K562 (cell line): ENCODE measurements at regions not wholly inside any gene's neighbourhood (a gene's known extent, or its start where the extent isn't known, plus 50 kb on each side); places are given as distances from the start of the nearest gene placed in this dataset.

Experiments used
- ATAC-seq: fragments of 200-7000 bp; cut with Tn5 transposase; 3 replicates; pipeline ENCODE4 v1.9.1; 2020; ENCODE audit warnings: moderate library complexity
- BruUV-seq: library from RNA; stranded (reverse); fragments of 400-500 nt; replicated peaks from 2 replicates; lab custom pipeline; 2021; lab: Mats Ljungman, UMichigan
- CTCF ChIA-PET: fragments of 300-600 bp; formaldehyde crosslinking; extraction: SDS; loops from one replicate; lab custom pipeline; 2021; ENCODE audit warnings: low intra/inter-chr PET ratio; lab: Yijun Ruan, JAX
- POLR2A ChIA-PET: fragments of 300-600, 350-650 bp; sonication (Branson Sonifier 250); formaldehyde crosslinking; extraction: SDS; loops from one replicate; lab custom pipeline; 2021; ENCODE audit warnings: antibody characterized with exemption, inconsistent platforms; lab: Yijun Ruan, JAX
- DNase-seq, 4 experiments: peaks; one replicate each; pipeline versions ENCODE4 v3.0.0 to v3.0.0-alpha.2; 2011 to 2018; ENCODE audit warnings: low spot score in 3 of 4, mixed read lengths in 3 of 4; ENCODE audit errors: extremely low read depth in 1 of 4
- FAIRE-seq: peaks from 2 replicates; lab custom pipeline; 2011; peaks lifted over from hg19 to GRCh38; lab: Jason Lieb, UNC
- H2AFZ ChIP-seq: 2 replicates; pipeline ENCODE4 v1.6.0; 2011; ENCODE audit warnings: low read depth, low read length, control low read depth, inconsistent platforms
- H3K27ac ChIP-seq: fragments of 200-600 bp; 3 replicates; pipeline ENCODE4 v1.8.0; 2011; ENCODE audit warnings: low read depth, mild to moderate bottlenecking, control low read depth, inconsistent platforms, low read length, moderate library complexity, mixed read lengths; ENCODE audit errors: extremely low read depth
- H3K27me3 ChIP-seq, 2 experiments: fragments of 300-600 bp in 1 of 2; 2 replicates in 1 of 2; 3 replicates in 1 of 2; pipeline versions ENCODE4 v1.6.0 to v1.8.0; 2011; ENCODE audit warnings: inconsistent platforms in 2 of 2, low read length in 2 of 2, mild to moderate bottlenecking in 1 of 2, mixed read lengths in 1 of 2, moderate library complexity in 1 of 2; ENCODE audit not compliant: control insufficient read depth in 2 of 2, insufficient read depth in 2 of 2
- H3K36me3 ChIP-seq: fragments of 300-600 bp; 3 replicates; pipeline ENCODE4 v1.8.0; 2011; ENCODE audit warnings: mild to moderate bottlenecking, low read length, inconsistent platforms; ENCODE audit not compliant: control insufficient read depth, insufficient read depth
- H3K4me1 ChIP-seq, 2 experiments: fragments of 200-600 bp in 1 of 2; replicated peaks in 1 of 2; 2 replicates in 1 of 2; 3 replicates in 1 of 2; pipeline versions ENCODE4 v1.5.1 to v1.8.0; 2011; ENCODE audit warnings: inconsistent platforms in 2 of 2, low read length in 2 of 2, mild to moderate bottlenecking in 1 of 2, mixed read lengths in 1 of 2, moderate library complexity in 1 of 2; ENCODE audit not compliant: control insufficient read depth in 2 of 2, insufficient read depth in 2 of 2
- H3K4me2 ChIP-seq: 2 replicates; pipeline ENCODE4 v1.6.1; 2011; ENCODE audit warnings: low read length, control low read depth, inconsistent platforms, mixed read lengths; ENCODE audit not compliant: insufficient read depth
- H3K4me3 ChIP-seq: fragments of 200-600 bp; sonication (generic), shearing (Covaris generic); 2 replicates; pipeline ENCODE4 v1.5.1; 2016; ENCODE audit warnings: control low read depth, inconsistent platforms
- H3K79me2 ChIP-seq: fragments of 200-600 bp; 3 replicates; pipeline ENCODE4 v1.8.0; 2011; ENCODE audit warnings: low read length, inconsistent platforms; ENCODE audit not compliant: control insufficient read depth, insufficient read depth
- H3K9ac ChIP-seq, 2 experiments: 2 replicates each; pipeline versions ENCODE4 v1.6.0 to v1.6.1; 2011; ENCODE audit warnings: low read depth in 2 of 2, low read length in 2 of 2, control low read depth in 1 of 2, inconsistent platforms in 1 of 2, mild to moderate bottlenecking in 1 of 2, mixed read lengths in 1 of 2; ENCODE audit not compliant: insufficient read depth in 1 of 2
- H3K9me1 ChIP-seq: one replicate; pipeline ENCODE4 v1.6.0; 2011; ENCODE audit warnings: inconsistent platforms, mild to moderate bottlenecking, low read length, moderate library complexity; ENCODE audit not compliant: control insufficient read depth, insufficient read depth
- H3K9me3 ChIP-seq: replicated peaks from 2 replicates; pipeline ENCODE4 v1.5.1; 2011; ENCODE audit warnings: low read depth, low read length, inconsistent platforms; ENCODE audit not compliant: control insufficient read depth, insufficient read depth
- H4K20me1 ChIP-seq: replicated peaks from 2 replicates; pipeline ENCODE4 v1.6.1; 2011; ENCODE audit warnings: low read length, inconsistent platforms, mixed read lengths; ENCODE audit not compliant: control insufficient read depth, insufficient read depth
- GATAD2B ChIP-seq: fragments of 450-650 bp; IDR thresholded peaks from 2 replicates; pipeline ENCODE4 v1.6.1; 2017; ENCODE audit warnings: mild to moderate bottlenecking, borderline replicate concordance
- MAFG ChIP-seq: fragments of 450-650 bp; conservative IDR thresholded peaks from 2 replicates; pipeline ENCODE4 v1.6.1; 2016; ENCODE audit warnings: missing genetic modification characterization, missing compliant biosample characterization
- ZNF586 ChIP-seq: fragments of 450-650 bp; formaldehyde crosslinking; conservative IDR thresholded peaks from 2 replicates; pipeline ENCODE4 v1.4.0; 2020; ENCODE audit warnings: mild to moderate bottlenecking, moderate library complexity
- ZNF699 ChIP-seq: fragments of 250-450 bp; sonication (Bioruptor Pico); IDR thresholded peaks from 2 replicates; pipeline ENCODE4 v1.8.0; 2021; ENCODE audit warnings: mild to moderate bottlenecking, moderate library complexity; ENCODE audit not compliant: insufficient replicate concordance
- WGBS: fragments of 100-300 bp; shearing (Covaris generic); methylation state at CpG from one replicate; pipeline ENCODE4 v1.1.6; 2016; ENCODE audit warnings: low coverage, mixed read lengths; ENCODE audit not compliant: insufficient coverage; ENCODE audit errors: missing lambda C conversion rate; 5-methylcytosine and 5-hydroxymethylcytosine counted together
- in situ Hi-C: fragments of 300-500 bp; cut with MboI; formaldehyde crosslinking; loops from 4 replicates; pipeline ENCODE4 v1.15.0; 2018; ENCODE audit warnings: inconsistent platforms, mixed read lengths
- intact Hi-C: fragments of 100-400 bp; cut with micrococcal nuclease; formaldehyde crosslinking; loops from 2 replicates; pipeline ENCODE4 v1.14.2; 2022
- TF ChIP-seq, protein P1 (sequence below): fragments of 250-450 bp; sonication (Bioruptor Pico); IDR thresholded peaks from 2 replicates; pipeline ENCODE4 v1.6.1; 2021; ENCODE audit warnings: mild to moderate bottlenecking
- TF ChIP-seq, protein P2 (sequence below): fragments of 450-650 bp; IDR thresholded peaks from 2 replicates; pipeline ENCODE4 v1.6.1; 2017; ENCODE audit warnings: antibody characterized with exemption, mild to moderate bottlenecking
- TF ChIP-seq, protein P3 (sequence below): fragments of 450-650 bp; formaldehyde crosslinking; IDR thresholded peaks from 2 replicates; pipeline ENCODE4 v1.4.0; 2020; ENCODE audit warnings: mild to moderate bottlenecking, moderate library complexity

DNA sequence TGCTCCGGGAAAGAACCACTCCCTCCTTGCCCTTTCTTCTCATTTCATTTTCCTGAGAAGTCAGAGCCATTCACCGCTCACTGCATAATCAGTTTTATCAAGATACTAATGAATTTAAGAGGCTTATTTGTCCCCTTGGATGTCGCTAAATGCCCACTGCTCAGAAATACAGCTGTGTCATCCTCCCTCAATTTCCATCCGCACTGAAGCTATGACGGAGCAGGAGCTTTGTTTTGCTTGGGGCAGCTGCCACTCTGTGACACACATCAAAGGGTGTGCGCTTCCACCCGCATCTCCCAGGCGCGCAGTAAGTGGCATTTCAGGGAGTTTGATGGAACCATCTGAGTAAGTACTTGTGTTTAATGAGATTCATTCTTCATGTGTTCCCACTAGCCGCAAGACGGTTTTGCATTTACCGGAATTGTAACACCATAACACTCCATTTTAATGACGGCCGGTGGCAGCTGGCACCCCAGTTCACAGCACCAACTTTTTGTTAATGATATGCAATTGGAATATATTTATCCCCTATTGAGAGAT is 103.8 kb upstream of the PARD3 start:
- DNase-seq (no peak), ATAC-seq (no peak), FAIRE-seq (no peak)
- H3K4me1 ChIP-seq, result no peaks in the 10 kb centered on the region
- WGBS, result 2% methylated on average over 14 of the region's 14 CpGs
- H4K20me1 ChIP-seq, result no peaks in the 10 kb centered on the region
- no peak overlapping the region for H3K27ac ChIP-seq
- H3K9me3 ChIP-seq, result 0 out of 2 replicates have a peak, but pooled peaks cover 3% of the 10 kb centered on the region
- H3K9me1 ChIP-seq, result no peaks in the 10 kb centered on the region
- no peak overlapping the region for H3K9ac ChIP-seq
- no peak overlapping the region for H2AFZ ChIP-seq
- no TSS peak for BruUV-seq
- no peaks in the 10 kb centered on the region for H3K79me2 ChIP-seq
- ChIA-PET CTCF (no interaction called here), POLR2A (interaction anchor here (0.7 to 1.4 kb wide), 4 partner anchors 10 to 1605 kb away, joined by 3 to 4 read pairs (median 3); no protein-coding TSS in a partner anchor)
- intact Hi-C loops, result no loop called here
- in situ Hi-C loops, result no loop called here
- peaks cover 8 to 29% of the 10 kb centered on the region in 2 experiments; a peak in 4 of 5 replicates for H3K27me3 ChIP-seq
- no peak overlapping the region for H3K4me3 ChIP-seq
- H3K36me3 ChIP-seq, result no peaks in the 10 kb centered on the region
- no peak overlapping the region for H3K4me2 ChIP-seq
- TF ChIP-seq MAFG (tag), result peak; percentile 16; the same call in 1 of the 2 replicates
- no peak for TF ChIP-seq GATAD2B

DNA sequence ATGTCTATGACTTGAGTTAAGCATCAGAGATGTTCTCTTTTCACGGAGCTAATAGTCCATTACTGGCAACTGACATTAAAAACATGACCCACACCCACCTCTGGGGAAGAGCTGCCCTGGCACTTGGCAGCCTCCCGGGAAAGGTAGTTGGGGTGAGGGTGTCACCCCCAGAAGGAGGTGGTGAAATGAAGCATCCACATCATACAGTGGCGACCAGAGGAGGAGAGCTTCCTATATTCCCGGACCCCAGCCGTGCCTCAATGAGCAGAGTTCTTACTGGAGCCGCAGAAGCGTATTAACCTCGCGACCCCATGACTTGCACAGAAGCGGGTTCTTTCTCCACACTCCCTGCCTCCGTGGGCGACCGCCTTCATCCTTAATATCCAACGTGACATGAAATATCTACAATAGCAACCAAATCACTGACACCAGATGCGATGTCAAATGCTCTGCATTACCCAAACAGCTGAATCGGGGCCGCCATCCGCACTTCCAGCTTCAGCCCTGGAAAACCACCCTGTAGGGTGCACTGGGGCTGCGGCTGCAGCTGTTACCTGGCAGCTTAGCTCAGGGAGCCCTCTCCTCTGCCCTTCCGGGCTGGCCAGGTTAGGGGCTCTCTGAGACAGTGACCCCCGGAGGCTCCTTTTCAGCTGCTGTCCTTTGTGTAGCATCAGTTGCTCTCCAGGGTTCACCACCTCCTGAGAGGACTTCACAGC is 103.1 kb upstream of the PARD3 start:
- intact Hi-C loops, result no loop called here
- in situ Hi-C loops, result no loop called here
- FAIRE-seq (no peak), DNase-seq (no peak), ATAC-seq (no peak)
- ChIA-PET CTCF (no interaction called here), POLR2A (interaction anchor here (0.7 to 1.4 kb wide), 5 partner anchors 9 to 1604 kb away, joined by 3 to 4 read pairs (median 3); no protein-coding TSS in a partner anchor)
- WGBS, result 3% methylated on average over 20 of the region's 21 CpGs
- Histone ChIP-seq H3K27me3 (peaks cover 8 to 29% of the 10 kb centered on the region in 2 experiments; a peak in 4 of 5 replicates), H3K9me3 (no peaks in the 10 kb centered on the region), H3K4me3 (no peak overlapping the region), H3K9ac (no peak overlapping the region), H3K9me1 (no peaks in the 10 kb centered on the region), H3K79me2 (no peaks in the 10 kb centered on the region), H3K4me1 (no peaks in the 10 kb centered on the region), H3K27ac (no peak overlapping the region), H2AFZ (no peak overlapping the region), H3K36me3 (no peaks in the 10 kb centered on the region), H4K20me1 (no peaks in the 10 kb centered on the region), H3K4me2 (no peak overlapping the region)
- no TSS peak for BruUV-seq
- TF ChIP-seq, protein P1, sequence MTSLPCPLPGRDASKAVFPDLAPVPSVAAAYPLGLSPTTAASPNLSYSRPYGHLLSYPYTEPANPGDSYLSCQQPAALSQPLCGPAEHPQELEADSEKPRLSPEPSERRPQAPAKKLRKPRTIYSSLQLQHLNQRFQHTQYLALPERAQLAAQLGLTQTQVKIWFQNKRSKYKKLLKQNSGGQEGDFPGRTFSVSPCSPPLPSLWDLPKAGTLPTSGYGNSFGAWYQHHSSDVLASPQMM (CRISPR knock-in tag), result no peak
- TF ChIP-seq ZNF699 (no peak), ZNF586 (CRISPR knock-in tag) (no peak)
- TF ChIP-seq, protein P2, sequence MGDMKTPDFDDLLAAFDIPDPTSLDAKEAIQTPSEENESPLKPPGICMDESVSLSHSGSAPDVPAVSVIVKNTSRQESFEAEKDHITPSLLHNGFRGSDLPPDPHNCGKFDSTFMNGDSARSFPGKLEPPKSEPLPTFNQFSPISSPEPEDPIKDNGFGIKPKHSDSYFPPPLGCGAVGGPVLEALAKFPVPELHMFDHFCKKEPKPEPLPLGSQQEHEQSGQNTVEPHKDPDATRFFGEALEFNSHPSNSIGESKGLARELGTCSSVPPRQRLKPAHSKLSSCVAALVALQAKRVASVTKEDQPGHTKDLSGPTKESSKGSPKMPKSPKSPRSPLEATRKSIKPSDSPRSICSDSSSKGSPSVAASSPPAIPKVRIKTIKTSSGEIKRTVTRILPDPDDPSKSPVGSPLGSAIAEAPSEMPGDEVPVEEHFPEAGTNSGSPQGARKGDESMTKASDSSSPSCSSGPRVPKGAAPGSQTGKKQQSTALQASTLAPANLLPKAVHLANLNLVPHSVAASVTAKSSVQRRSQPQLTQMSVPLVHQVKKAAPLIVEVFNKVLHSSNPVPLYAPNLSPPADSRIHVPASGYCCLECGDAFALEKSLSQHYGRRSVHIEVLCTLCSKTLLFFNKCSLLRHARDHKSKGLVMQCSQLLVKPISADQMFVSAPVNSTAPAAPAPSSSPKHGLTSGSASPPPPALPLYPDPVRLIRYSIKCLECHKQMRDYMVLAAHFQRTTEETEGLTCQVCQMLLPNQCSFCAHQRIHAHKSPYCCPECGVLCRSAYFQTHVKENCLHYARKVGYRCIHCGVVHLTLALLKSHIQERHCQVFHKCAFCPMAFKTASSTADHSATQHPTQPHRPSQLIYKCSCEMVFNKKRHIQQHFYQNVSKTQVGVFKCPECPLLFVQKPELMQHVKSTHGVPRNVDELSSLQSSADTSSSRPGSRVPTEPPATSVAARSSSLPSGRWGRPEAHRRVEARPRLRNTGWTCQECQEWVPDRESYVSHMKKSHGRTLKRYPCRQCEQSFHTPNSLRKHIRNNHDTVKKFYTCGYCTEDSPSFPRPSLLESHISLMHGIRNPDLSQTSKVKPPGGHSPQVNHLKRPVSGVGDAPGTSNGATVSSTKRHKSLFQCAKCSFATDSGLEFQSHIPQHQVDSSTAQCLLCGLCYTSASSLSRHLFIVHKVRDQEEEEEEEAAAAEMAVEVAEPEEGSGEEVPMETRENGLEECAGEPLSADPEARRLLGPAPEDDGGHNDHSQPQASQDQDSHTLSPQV, result no peak
- TF ChIP-seq, protein P3, sequence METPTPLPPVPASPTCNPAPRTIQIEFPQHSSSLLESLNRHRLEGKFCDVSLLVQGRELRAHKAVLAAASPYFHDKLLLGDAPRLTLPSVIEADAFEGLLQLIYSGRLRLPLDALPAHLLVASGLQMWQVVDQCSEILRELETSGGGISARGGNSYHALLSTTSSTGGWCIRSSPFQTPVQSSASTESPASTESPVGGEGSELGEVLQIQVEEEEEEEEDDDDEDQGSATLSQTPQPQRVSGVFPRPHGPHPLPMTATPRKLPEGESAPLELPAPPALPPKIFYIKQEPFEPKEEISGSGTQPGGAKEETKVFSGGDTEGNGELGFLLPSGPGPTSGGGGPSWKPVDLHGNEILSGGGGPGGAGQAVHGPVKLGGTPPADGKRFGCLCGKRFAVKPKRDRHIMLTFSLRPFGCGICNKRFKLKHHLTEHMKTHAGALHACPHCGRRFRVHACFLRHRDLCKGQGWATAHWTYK (CRISPR knock-in tag), result no peak
